SH-SY5Y (cell line): ENCODE measurements at regions not wholly inside any gene's neighbourhood (a gene's known extent, or its start where the extent isn't known, plus 50 kb on each side); places are given as distances from the start of the nearest gene placed in this dataset.

Source experiments
- GATA2 ChIP-seq: IDR thresholded peaks from 2 replicates; pipeline ENCODE4 v1.6.1; 2011; ENCODE audit warnings: mild to moderate bottlenecking, low read depth, low read length
- GATA3 ChIP-seq: IDR thresholded peaks from 2 replicates; pipeline ENCODE4 v1.6.1; 2011; ENCODE audit warnings: low read depth, mild to moderate bottlenecking, low read length, moderate library complexity

DNA sequence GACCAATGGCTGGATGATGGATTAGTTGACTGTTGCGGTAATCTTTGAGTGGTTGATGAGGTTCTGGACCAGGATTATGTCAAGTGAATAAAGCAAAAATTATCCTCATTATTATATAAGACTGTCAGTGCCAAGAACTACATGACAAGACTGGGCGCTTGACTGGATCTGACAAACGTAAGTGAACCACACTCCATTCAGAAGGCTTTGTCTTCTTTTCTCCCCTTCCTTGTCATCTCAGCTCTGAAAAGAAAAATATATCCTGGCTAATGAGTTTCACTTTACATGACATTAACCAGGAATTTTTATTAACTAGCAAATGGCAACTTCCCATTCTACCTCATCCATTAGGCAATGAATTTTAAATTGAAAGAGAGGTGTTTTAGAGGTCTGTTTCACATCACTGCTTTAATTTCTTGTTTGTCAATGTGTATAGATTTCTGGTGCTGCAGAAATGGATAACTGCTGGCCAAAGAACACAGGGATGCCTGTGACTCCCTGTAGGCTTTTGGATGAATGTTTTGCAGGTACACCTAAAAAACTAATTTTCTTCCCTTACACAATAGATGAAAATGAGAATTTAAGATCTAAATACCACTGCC, 150.1 kb downstream of the ELOVL4 start:
- TF ChIP-seq GATA2, result no peak
- TF ChIP-seq GATA3, result no peak
